ENCODE measurements at regions not wholly inside any gene's neighbourhood (a gene's known extent, or its start where the extent isn't known, plus 50 kb on each side); places are given as distances from the start of the nearest gene placed in this dataset.

GRCh38 chr7:131792311-131792710 lies 235.9 kb upstream of the PODXL start:
- no peak overlapping the region for H3K4me2 ChIP-seq (ENCODE audit: low read length)
- peaks cover 3% of the 10 kb centered on the region for H3K27me3 ChIP-seq (ENCODE audit: insufficient read depth, low read length)
- H3K9me3 ChIP-seq (ENCODE audit: insufficient read depth, low read depth, low read length): no peaks in the 10 kb centered on the region
- FAIRE-seq (no peak), DNase-seq (ENCODE audit: low read depth) (no peak)
- H3K27ac Mint-ChIP-seq (ENCODE audit: unreplicated experiment): no peak overlapping the region
- no peaks in the 10 kb centered on the region for H3K4me1 ChIP-seq (ENCODE audit: insufficient read depth, low read length)
- TF ChIP-seq, protein P1, sequence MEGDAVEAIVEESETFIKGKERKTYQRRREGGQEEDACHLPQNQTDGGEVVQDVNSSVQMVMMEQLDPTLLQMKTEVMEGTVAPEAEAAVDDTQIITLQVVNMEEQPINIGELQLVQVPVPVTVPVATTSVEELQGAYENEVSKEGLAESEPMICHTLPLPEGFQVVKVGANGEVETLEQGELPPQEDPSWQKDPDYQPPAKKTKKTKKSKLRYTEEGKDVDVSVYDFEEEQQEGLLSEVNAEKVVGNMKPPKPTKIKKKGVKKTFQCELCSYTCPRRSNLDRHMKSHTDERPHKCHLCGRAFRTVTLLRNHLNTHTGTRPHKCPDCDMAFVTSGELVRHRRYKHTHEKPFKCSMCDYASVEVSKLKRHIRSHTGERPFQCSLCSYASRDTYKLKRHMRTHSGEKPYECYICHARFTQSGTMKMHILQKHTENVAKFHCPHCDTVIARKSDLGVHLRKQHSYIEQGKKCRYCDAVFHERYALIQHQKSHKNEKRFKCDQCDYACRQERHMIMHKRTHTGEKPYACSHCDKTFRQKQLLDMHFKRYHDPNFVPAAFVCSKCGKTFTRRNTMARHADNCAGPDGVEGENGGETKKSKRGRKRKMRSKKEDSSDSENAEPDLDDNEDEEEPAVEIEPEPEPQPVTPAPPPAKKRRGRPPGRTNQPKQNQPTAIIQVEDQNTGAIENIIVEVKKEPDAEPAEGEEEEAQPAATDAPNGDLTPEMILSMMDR (IDR thresholded peaks at IDR 0.05; ENCODE audit: insufficient read depth, low read depth, low read length): no peak
- no peak for TF ChIP-seq EZH2 (IDR thresholded peaks at IDR 0.05; ENCODE audit: insufficient read depth, low read length)
- H3K4me3 ChIP-seq (ENCODE audit: insufficient read depth, low read depth, low read length): no peak overlapping the region
- H3K9me3 Mint-ChIP-seq (ENCODE audit: unreplicated experiment): no peaks in the 10 kb centered on the region
- H3K36me3 ChIP-seq (ENCODE audit: insufficient read depth, low read length): no peaks in the 10 kb centered on the region
- no peak overlapping the region for H3K4me3 Mint-ChIP-seq (ENCODE audit: unreplicated experiment)
- no peak overlapping the region for H3K27ac ChIP-seq (ENCODE audit: low read depth, low read length)
- no peaks in the 10 kb centered on the region for H4K20me1 ChIP-seq (ENCODE audit: insufficient read depth, low read length)
- H3K9ac ChIP-seq (ENCODE audit: low read length): no peak overlapping the region
- no peaks in the 10 kb centered on the region for H3K79me2 ChIP-seq (ENCODE audit: insufficient read depth, low read length)
- no peak overlapping the region for H2AFZ ChIP-seq (ENCODE audit: low read depth, low read length)
- H3K4me1 Mint-ChIP-seq (ENCODE audit: low read depth, unreplicated experiment): no peaks in the 10 kb centered on the region
- H3K36me3 Mint-ChIP-seq (ENCODE audit: low read depth, unreplicated experiment): no peaks in the 10 kb centered on the region
- H3K27me3 Mint-ChIP-seq (ENCODE audit: low read depth, unreplicated experiment): peaks cover 9% of the 10 kb centered on the region

GRCh38 chr7:131787101-131787500 lies 230.7 kb upstream of the PODXL start:
- Mint-ChIP-seq H3K27me3 (ENCODE audit: low read depth, unreplicated experiment) (peaks cover 5% of the 10 kb centered on the region), H3K36me3 (ENCODE audit: low read depth, unreplicated experiment) (no peaks in the 10 kb centered on the region), H3K4me3 (ENCODE audit: unreplicated experiment) (no peak overlapping the region), H3K9me3 (ENCODE audit: unreplicated experiment) (no peaks in the 10 kb centered on the region), H3K4me1 (ENCODE audit: low read depth, unreplicated experiment) (no peaks in the 10 kb centered on the region), H3K27ac (ENCODE audit: unreplicated experiment) (no peak overlapping the region)
- Histone ChIP-seq H3K9ac (ENCODE audit: low read length) (no peak overlapping the region), H3K4me3 (ENCODE audit: insufficient read depth, low read depth, low read length) (no peak overlapping the region), H3K27ac (ENCODE audit: low read depth, low read length) (no peak overlapping the region), H2AFZ (ENCODE audit: low read depth, low read length) (no peak overlapping the region), H3K36me3 (ENCODE audit: insufficient read depth, low read length) (no peaks in the 10 kb centered on the region), H4K20me1 (ENCODE audit: insufficient read depth, low read length) (no peaks in the 10 kb centered on the region), H3K27me3 (ENCODE audit: insufficient read depth, low read length) (no peaks in the 10 kb centered on the region), H3K9me3 (ENCODE audit: insufficient read depth, low read depth, low read length) (no peaks in the 10 kb centered on the region), H3K79me2 (ENCODE audit: insufficient read depth, low read length) (no peaks in the 10 kb centered on the region), H3K4me2 (ENCODE audit: low read length) (no peak overlapping the region), H3K4me1 (ENCODE audit: insufficient read depth, low read length) (no peaks in the 10 kb centered on the region)
- TF ChIP-seq, protein P1 (IDR thresholded peaks at IDR 0.05; ENCODE audit: insufficient read depth, low read depth, low read length): no peak
- no peak for TF ChIP-seq EZH2 (IDR thresholded peaks at IDR 0.05; ENCODE audit: insufficient read depth, low read length)
- no peak for DNase-seq (ENCODE audit: low read depth)
- FAIRE-seq: no peak

- Histone ChIP-seq H3K36me3 (ENCODE audit: insufficient read depth, low read length) (no peaks in the 10 kb centered on the region), H3K27ac (ENCODE audit: low read depth, low read length) (no peak overlapping the region)
- FAIRE-seq: no peak
Measured at GRCh38 chr7:131786204-131786603, 229.8 kb upstream of the PODXL start.

More at GRCh38 chr7:131786204-131786603, 229.8 kb upstream of the PODXL start:
- no peaks in the 10 kb centered on the region for H3K27me3 ChIP-seq (ENCODE audit: insufficient read depth, low read length)
- no peaks in the 10 kb centered on the region for H4K20me1 ChIP-seq (ENCODE audit: insufficient read depth, low read length)
- H3K4me1 Mint-ChIP-seq (ENCODE audit: low read depth, unreplicated experiment): no peaks in the 10 kb centered on the region
- H3K27me3 Mint-ChIP-seq (ENCODE audit: low read depth, unreplicated experiment): peaks cover 14% of the 10 kb centered on the region
- no peak overlapping the region for H2AFZ ChIP-seq (ENCODE audit: low read depth, low read length)
- DNase-seq (ENCODE audit: low read depth): no peak
- no peaks in the 10 kb centered on the region for H3K36me3 Mint-ChIP-seq (ENCODE audit: low read depth, unreplicated experiment)
- no peak overlapping the region for H3K4me3 Mint-ChIP-seq (ENCODE audit: unreplicated experiment)
- no peaks in the 10 kb centered on the region for H3K9me3 Mint-ChIP-seq (ENCODE audit: unreplicated experiment)
- H3K9ac ChIP-seq (ENCODE audit: low read length): no peak overlapping the region
- H3K4me2 ChIP-seq (ENCODE audit: low read length): no peak overlapping the region
- H3K4me3 ChIP-seq (ENCODE audit: insufficient read depth, low read depth, low read length): no peak overlapping the region
- TF ChIP-seq, protein P1 (IDR thresholded peaks at IDR 0.05; ENCODE audit: insufficient read depth, low read depth, low read length): no peak
- no peak for TF ChIP-seq EZH2 (IDR thresholded peaks at IDR 0.05; ENCODE audit: insufficient read depth, low read length)
- no peaks in the 10 kb centered on the region for H3K9me3 ChIP-seq (ENCODE audit: insufficient read depth, low read depth, low read length)
- H3K79me2 ChIP-seq (ENCODE audit: insufficient read depth, low read length): no peaks in the 10 kb centered on the region
- H3K4me1 ChIP-seq (ENCODE audit: insufficient read depth, low read length): no peaks in the 10 kb centered on the region
- H3K27ac Mint-ChIP-seq (ENCODE audit: unreplicated experiment): no peak overlapping the region

Measured in astrocyte (in vitro differentiated cells and primary cell).